ENCODE measurements at regions not wholly inside any gene's neighbourhood (a gene's known extent, or its start where the extent isn't known, plus 50 kb on each side); places are given as distances from the start of the nearest gene placed in this dataset.

- Histone ChIP-seq H4K20me1 (ENCODE audit: low read depth) (no peaks in the 10 kb centered on the region), H3F3A (ENCODE audit: low read depth) (no peaks in the 10 kb centered on the region), H3K9ac (no peak overlapping the region), H3K4me2 (no peak overlapping the region), H3K79me2 (ENCODE audit: low read depth) (no peaks in the 10 kb centered on the region), H3K4me1 (peaks cover 5% of the 10 kb centered on the region), H2AFZ (replicated peaks) (no peak overlapping the region), H3K9me3 (ENCODE audit: low read depth) (no peaks in the 10 kb centered on the region), H3K27ac (no peak overlapping the region), H3K27me3 (no peaks in the 10 kb centered on the region), H3K36me3 (no peaks in the 10 kb centered on the region), H3K4me3 (no peak overlapping the region)
- peaks cover 3% of the 10 kb centered on the region for H3K9me3 Mint-ChIP-seq
- DNase-seq (ENCODE audit: low spot score), result no peak
- peaks cover 3% of the 10 kb centered on the region for H3K27me3 Mint-ChIP-seq (ENCODE audit: insufficient read depth, low read depth)
- no peak overlapping the region for H3K27ac Mint-ChIP-seq
- H3K4me1 Mint-ChIP-seq, result peaks cover 2% of the 10 kb centered on the region
- TF ChIP-seq CTCF (IDR thresholded peaks at IDR 0.05), result no peak
- no peak for TF ChIP-seq EZH2 (IDR thresholded peaks at IDR 0.05)
- no peak for TF ChIP-seq EZH2phosphoT487 (IDR thresholded peaks at IDR 0.05)
- no peak overlapping the region for H3K4me3 Mint-ChIP-seq
- no peaks in the 10 kb centered on the region for H3K36me3 Mint-ChIP-seq
These were observed 204.8 kb downstream of the TLE4 start for GRCh38 chr9:79776581-79776980.

All from neural progenitor cell (in vitro differentiated cells).